ENCODE measurements at regions not wholly inside any gene's neighbourhood (a gene's known extent, or its start where the extent isn't known, plus 50 kb on each side); places are given as distances from the start of the nearest gene placed in this dataset.
A peak's percentile ranks its signal among the peaks of the same experiment; 100 is the strongest.

DNA sequence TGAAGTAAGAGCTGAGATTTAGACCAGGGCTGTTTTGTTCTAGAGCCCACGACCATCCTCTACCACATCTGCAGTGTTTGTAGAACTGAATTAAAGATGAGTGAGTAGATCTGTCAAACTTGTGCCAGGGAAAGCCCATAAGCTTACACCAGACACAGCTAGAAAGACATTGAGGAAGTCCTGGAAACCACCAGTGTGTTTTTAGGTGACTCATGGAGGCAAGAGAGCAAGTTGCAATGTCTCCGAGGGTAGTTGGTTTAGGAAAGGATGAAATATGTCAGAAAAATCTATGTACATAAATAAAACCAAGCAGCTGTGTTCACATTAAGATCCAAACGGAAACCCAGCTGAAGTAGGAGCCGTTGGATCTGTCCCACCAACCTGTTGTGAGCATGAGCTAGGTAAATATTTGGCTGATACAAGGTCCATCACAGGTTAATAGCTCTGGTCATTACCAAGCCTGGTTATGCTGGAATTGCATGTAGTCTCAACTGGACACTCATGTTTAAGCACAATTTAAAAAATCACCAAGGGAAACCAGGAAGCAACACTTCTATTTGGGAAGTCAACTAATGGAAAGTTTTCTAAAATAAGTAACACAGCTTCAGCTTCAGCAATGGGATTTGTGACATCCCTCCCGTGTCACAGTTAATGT lies 49.9 kb upstream of the PLEKHG3 start (continued):
- TF ChIP-seq ZNF883 (CRISPR knock-in tag; IDR thresholded peaks at IDR 0.05; ENCODE audit: not compliant biosample characterization) (no peak), NONO (IDR thresholded peaks at IDR 0.05) (no peak), NONO (CRISPR knock-in tag; conservative IDR thresholded peaks at IDR 0.05) (no peak), ZNF670 (CRISPR knock-in tag; IDR thresholded peaks at IDR 0.05; ENCODE audit: borderline replicate concordance) (no peak), THAP11 (CRISPR knock-in tag; IDR thresholded peaks at IDR 0.05) (no peak), ZNF772 (CRISPR knock-in tag; IDR thresholded peaks at IDR 0.05) (no peak), ZNF790 (CRISPR knock-in tag; IDR thresholded peaks at IDR 0.05; ENCODE audit: borderline replicate concordance) (no peak), ZSCAN31 (CRISPR knock-in tag; IDR thresholded peaks at IDR 0.05; ENCODE audit: low read depth) (0 out of 2 replicates have a peak, but pooled peaks have one; percentile 40), ZNF20 (CRISPR knock-in tag; IDR thresholded peaks at IDR 0.05) (no peak), ARID5B (CRISPR knock-in tag; IDR thresholded peaks at IDR 0.05) (0 out of 2 replicates have a peak, but pooled peaks have one; percentile 12), ZBTB26 (CRISPR knock-in tag; IDR thresholded peaks at IDR 0.05; ENCODE audit: borderline replicate concordance) (no peak), MAFF (IDR thresholded peaks at IDR 0.05; ENCODE audit: low read depth, low read length) (no peak), ZNF432 (CRISPR knock-in tag; IDR thresholded peaks at IDR 0.05; ENCODE audit: borderline replicate concordance) (no peak), RARA (CRISPR knock-in tag; IDR thresholded peaks at IDR 0.05) (0 out of 2 replicates have a peak, but pooled peaks have one; percentile 9), TFAP4 (IDR thresholded peaks at IDR 0.05; ENCODE audit: borderline replicate concordance, low read depth) (peak; percentile 56; the same call in 1 of the 2 replicates), PAX8 (CRISPR knock-in tag; IDR thresholded peaks at IDR 0.05; ENCODE audit: borderline replicate concordance) (no peak), ZNF572 (CRISPR knock-in tag; IDR thresholded peaks at IDR 0.05) (no peak), ZNF367 (CRISPR knock-in tag; IDR thresholded peaks at IDR 0.05; ENCODE audit: borderline replicate concordance) (no peak)
- TF ChIP-seq, protein P1, sequence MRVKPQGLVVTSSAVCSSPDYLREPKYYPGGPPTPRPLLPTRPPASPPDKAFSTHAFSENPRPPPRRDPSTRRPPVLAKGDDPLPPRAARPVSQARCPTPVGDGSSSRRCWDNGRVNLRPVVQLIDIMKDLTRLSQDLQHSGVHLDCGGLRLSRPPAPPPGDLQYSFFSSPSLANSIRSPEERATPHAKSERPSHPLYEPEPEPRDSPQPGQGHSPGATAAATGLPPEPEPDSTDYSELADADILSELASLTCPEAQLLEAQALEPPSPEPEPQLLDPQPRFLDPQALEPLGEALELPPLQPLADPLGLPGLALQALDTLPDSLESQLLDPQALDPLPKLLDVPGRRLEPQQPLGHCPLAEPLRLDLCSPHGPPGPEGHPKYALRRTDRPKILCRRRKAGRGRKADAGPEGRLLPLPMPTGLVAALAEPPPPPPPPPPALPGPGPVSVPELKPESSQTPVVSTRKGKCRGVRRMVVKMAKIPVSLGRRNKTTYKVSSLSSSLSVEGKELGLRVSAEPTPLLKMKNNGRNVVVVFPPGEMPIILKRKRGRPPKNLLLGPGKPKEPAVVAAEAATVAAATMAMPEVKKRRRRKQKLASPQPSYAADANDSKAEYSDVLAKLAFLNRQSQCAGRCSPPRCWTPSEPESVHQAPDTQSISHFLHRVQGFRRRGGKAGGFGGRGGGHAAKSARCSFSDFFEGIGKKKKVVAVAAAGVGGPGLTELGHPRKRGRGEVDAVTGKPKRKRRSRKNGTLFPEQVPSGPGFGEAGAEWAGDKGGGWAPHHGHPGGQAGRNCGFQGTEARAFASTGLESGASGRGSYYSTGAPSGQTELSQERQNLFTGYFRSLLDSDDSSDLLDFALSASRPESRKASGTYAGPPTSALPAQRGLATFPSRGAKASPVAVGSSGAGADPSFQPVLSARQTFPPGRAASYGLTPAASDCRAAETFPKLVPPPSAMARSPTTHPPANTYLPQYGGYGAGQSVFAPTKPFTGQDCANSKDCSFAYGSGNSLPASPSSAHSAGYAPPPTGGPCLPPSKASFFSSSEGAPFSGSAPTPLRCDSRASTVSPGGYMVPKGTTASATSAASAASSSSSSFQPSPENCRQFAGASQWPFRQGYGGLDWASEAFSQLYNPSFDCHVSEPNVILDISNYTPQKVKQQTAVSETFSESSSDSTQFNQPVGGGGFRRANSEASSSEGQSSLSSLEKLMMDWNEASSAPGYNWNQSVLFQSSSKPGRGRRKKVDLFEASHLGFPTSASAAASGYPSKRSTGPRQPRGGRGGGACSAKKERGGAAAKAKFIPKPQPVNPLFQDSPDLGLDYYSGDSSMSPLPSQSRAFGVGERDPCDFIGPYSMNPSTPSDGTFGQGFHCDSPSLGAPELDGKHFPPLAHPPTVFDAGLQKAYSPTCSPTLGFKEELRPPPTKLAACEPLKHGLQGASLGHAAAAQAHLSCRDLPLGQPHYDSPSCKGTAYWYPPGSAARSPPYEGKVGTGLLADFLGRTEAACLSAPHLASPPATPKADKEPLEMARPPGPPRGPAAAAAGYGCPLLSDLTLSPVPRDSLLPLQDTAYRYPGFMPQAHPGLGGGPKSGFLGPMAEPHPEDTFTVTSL (CRISPR knock-in tag; IDR thresholded peaks at IDR 0.05; ENCODE audit: borderline replicate concordance), result peak; percentile 59; the same call in 1 of the 2 replicates
